Epithelial cell of prostate (primary cell): ENCODE measurements at regions not wholly inside any gene's neighbourhood (a gene's known extent, or its start where the extent isn't known, plus 50 kb on each side); places are given as distances from the start of the nearest gene placed in this dataset.
"Not testable (repeated sequence)": the region's sequence is repeated elsewhere in the genome, so short reads cannot be mapped to it uniquely, and the experiment has no call there.

ENCODE experiments used
- DNase-seq: peaks from one replicate; pipeline ENCODE4 v3.0.0-alpha.2; 2011; ENCODE audit warnings: low read depth, low spot score
- H3K27ac ChIP-seq: fragments of 450-650 bp; 2 replicates; pipeline ENCODE4 v1.5.1; 2017; ENCODE audit warnings: mild to moderate bottlenecking

DNA sequence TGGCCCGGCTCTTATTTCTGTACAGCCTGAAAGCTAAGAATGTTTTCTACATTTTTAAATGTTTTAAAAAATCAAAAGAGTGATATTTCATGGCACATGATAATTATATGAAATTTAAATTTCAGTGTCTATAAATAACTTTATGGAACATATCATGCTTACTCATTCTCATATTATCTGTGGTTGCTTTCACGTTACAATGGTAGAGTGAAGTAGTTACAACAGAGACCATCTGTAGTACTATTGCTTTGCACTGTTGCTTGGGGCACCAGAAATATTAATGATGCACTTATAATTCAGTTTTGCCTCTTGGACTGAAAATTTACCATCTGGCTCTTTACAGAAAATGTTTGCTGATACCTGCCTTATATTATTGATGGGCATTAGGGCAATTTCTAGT lies 481.6 kb downstream of the PLPP3 start:
- no peak overlapping the region for H3K27ac ChIP-seq
- DNase-seq = no peak

- no peak for DNase-seq
- H3K27ac ChIP-seq = no peak overlapping the region
Observed at GRCh38 chr1:56095696-56096665, 483.4 kb downstream of the PLPP3 start.

DNA sequence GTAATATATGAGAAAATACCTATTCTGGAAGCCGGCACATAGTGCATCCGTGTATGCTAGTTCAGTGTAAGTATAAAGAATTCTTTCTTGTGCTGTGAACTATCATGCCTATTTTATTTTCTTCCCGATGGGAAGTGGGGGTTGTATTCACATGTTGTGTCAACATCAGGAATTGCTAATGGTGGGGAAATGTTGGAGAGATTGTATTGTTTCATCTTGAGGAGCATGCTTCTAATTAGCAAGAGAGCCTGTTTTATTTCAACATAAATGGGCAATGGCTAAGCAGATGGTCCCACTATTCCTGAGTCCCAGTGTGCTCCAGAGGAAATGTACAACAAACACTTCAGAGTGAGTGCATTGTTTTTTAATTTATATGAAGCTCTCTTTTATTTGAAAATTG lies 485.2 kb downstream of the PLPP3 start:
- no peak overlapping the region for H3K27ac ChIP-seq
- no peak for DNase-seq

DNA sequence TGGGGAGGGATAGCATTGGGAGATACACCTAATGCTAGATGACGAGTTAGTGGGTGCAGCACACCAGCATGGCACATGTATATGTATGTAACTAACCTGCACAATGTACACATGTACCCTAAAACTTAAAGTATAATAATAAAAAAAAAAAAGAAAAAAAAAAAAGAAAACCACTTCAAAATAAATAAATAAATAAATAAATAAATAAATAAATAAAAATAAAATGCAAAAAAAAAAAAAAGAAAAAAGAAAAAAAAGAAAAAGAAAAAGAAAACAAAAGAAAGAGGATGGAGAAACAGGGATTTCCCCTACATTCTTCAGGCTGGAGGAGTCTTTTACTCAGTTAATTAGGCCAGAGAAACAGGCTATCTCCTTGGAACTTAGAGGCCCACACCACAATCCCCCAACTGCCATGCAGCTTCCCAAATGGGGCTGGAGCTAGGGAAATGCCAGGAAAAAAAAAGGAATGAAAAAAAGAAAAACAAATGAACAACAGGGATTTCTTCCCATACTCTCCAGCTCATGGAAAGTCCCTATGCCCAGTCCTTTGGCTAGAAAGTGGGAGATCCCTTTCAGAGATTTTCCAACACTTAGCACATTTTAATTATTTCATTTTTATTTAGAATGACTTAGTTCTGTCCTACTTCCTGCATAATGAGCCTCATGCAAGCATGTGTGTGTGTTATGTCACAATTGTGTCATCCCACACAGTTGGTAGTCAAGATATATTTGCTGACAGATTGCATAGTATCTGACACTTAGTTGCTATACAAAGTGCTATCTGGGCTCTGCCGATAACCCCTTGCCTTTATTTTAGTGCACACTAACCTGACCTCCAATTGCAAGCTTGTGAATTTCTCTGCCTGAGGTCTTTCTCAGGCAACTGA lies 486.4 kb downstream of the PLPP3 start:
- DNase-seq = no peak
- H3K27ac ChIP-seq = no peak overlapping the region

GRCh38 chr1:56089826-56090225 lies 489.5 kb downstream of the PLPP3 start:
- not testable (repeated sequence) for DNase-seq, H3K27ac ChIP-seq

GRCh38 chr1:56084246-56084645 lies 495.1 kb downstream of the PLPP3 start:
- no peak overlapping the region for H3K27ac ChIP-seq
- DNase-seq = no peak

GRCh38 chr1:56081736-56082135 lies 497.6 kb downstream of the PLPP3 start:
- DNase-seq = no peak
- no peak overlapping the region for H3K27ac ChIP-seq

GRCh38 chr1:56081173-56081572 lies 498.2 kb downstream of the PLPP3 start:
- no peak overlapping the region for H3K27ac ChIP-seq
- DNase-seq = no peak

- DNase-seq = no peak
- H3K27ac ChIP-seq = peak overlapping the region; percentile 31
Observed at GRCh38 chr1:56080123-56080522, 499.2 kb downstream of the PLPP3 start.

DNA sequence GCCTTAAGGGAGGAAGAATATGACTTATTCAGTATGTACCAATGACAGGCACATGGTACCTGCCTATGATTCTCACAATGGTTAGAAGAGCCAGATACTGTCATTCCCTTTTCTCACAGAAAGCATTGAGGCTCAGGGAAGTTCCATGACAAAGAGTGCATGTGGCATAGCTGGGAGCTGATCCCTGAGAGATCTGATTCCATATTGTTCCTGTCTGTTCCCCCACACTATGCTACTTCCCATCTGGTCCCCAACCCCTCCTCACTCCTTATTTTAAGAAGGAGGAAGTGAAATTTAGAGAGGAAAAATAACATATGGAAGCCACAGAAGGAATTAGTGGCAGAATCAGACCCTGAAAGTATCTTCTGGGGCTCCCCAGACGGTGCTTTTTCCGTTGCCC lies 500.0 kb downstream of the PLPP3 start:
- no peak for DNase-seq
- peak overlapping the region; percentile 31 for H3K27ac ChIP-seq

DNA sequence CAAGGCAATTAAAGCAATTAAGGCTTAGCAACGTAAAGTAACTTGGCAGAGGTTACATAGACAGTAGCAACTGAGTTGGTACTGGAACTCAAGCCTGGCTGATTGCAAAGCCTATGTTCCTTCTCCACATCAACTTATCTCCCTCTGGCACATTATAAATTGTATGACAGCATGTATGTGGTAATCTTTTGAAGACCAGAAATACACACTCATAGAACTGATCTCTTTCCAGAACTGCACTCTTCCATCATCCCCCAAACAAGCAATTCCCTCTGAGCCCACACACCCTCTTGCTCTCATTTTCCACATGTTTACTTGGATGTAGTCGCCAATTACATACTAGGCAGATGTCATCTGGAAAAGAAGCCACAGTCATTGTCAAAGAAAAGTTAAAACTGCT lies 502.2 kb downstream of the PLPP3 start:
- DNase-seq = no peak
- H3K27ac ChIP-seq = no peak overlapping the region

- no peak overlapping the region for H3K27ac ChIP-seq
- DNase-seq = no peak
Observed at GRCh38 chr1:56074007-56074651, 505.2 kb downstream of the PLPP3 start.

DNA sequence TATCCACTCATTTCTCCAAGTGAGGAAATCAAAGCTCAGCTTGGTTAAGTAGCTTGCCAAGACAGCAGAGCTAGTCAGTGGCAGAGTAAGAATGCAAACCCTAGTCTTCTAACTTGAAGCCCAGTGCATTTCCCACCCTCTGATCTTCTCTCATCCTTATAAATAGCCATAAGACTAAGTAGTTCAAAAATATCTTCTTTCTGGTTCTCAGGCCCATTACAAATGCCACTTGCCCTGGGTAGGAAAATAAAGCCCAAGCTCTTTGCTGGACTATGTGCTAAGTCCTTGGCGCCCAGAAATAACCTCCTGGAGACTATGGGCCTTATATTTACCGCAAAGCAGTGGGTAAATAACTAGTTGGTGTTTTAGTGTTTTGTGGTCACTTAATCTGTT lies 505.8 kb downstream of the PLPP3 start:
- DNase-seq = no peak

DNA sequence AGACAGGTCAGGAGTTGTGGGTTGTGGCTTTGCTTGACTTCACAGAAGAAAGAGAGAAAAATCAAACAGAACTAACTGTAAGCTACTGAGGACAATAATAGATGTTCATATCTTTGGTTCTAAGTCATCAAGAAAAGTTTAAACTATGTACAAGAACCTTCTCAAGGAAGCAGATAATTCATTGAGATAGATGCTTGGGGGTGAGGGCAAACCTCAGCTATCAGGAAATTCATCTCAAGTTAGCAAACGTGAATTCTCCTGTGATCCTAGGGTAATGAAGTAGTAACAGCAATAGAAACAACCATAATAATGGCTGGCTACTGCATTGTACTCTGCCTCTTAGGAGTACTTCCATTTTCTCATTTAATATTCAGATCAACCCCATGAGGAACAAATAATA lies 506.2 kb downstream of the PLPP3 start:
- DNase-seq = no peak
- no peak overlapping the region for H3K27ac ChIP-seq

More for the DNA sequence above, 505.8 kb downstream of the PLPP3 start:
- H3K27ac ChIP-seq = no peak overlapping the region

- no peak overlapping the region for H3K27ac ChIP-seq
- DNase-seq = no peak
Observed at GRCh38 chr1:56072310-56072709, 507.1 kb downstream of the PLPP3 start.

GRCh38 chr1:56071351-56071750 lies 508.0 kb downstream of the PLPP3 start:
- DNase-seq = no peak

DNA sequence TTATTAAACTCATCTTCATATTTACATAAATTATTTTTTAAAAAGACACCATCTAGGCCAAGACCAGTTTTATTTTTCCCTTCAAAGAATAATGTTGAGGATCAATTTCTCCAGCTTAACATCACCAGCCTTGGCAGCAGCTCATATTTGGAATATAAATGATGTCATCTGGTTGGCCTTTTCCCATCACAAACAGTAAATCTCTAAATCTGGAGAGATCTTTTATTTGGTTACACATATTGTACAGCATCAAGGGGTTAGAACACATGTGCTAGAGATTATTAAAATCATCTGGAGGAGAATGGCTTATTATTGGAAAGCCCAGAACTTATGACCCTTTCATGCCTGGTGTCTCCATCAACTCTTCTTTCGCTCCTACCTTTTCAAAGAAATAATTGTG lies 508.8 kb downstream of the PLPP3 start:
- DNase-seq = no peak
- H3K27ac ChIP-seq = no peak overlapping the region

More at GRCh38 chr1:56071351-56071750, 508.0 kb downstream of the PLPP3 start:
- no peak overlapping the region for H3K27ac ChIP-seq

DNA sequence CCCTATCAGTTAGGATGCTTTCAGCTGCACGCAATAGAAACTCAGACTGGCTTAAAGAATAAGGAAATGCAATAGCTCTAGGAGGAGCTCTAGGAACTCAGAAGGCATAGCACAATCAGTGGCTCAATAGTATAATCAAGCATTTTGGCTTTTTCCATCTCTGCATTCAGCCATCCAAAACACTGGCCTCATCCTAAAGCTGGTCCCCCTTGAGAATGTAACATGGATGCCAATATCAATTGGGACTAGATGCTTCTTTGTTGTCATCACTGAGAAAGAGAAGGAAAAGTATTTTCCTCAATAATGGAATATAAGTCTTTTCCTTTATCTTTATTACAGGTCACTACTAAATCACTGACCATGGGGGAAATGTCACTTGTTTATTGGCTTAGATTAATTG lies 509.5 kb downstream of the PLPP3 start:
- no peak overlapping the region for H3K27ac ChIP-seq
- no peak for DNase-seq

DNA sequence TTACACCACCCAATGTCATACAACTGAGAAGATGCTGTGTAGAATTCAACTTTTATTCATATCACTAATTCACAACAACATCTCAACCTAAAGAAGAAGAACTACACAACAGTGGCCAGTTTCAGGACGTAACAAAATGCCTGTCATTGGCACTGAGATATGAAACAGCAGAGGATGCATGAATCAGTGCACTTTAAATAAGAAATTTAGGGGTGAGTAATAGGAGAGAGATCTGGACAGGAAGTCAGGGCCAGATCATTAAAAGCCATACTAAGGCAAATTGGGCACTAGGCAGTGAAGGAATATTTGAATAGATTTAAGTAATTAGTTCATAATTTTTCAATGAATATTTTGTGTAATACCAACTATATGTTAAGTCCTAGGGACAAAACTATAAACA lies 510.5 kb downstream of the PLPP3 start:
- DNase-seq = peak; percentile 41
- peak overlapping the region; percentile 63 for H3K27ac ChIP-seq

- peak overlapping the region; percentile 63 for H3K27ac ChIP-seq
- DNase-seq = no peak
Observed at GRCh38 chr1:56068210-56068609, 511.2 kb downstream of the PLPP3 start.

GRCh38 chr1:56065729-56066128 lies 513.6 kb downstream of the PLPP3 start:
- no peak for DNase-seq
- no peak overlapping the region for H3K27ac ChIP-seq
